Prostate gland (tissue), 2 donors: ENCODE measurements at regions not wholly inside any gene's neighbourhood (a gene's known extent, or its start where the extent isn't known, plus 50 kb on each side); places are given as distances from the start of the nearest gene placed in this dataset.

Source experiments
- POLR2A ChIP-seq: fragments of 450-650 bp; IDR thresholded peaks from one replicate; pipeline ENCODE4 v1.6.1; 2016; ENCODE audit warnings: antibody characterized with exemption, mild to moderate bottlenecking
- POLR2AphosphoS5 ChIP-seq: sonication (generic); formaldehyde crosslinking; IDR thresholded peaks from one replicate; pipeline ENCODE4 v1.6.1; 2017; ENCODE audit warnings: antibody characterized with exemption
- TF ChIP-seq, protein P1 (sequence below), 4 experiments: fragments of 200-600 bp in 2 of 4; fragments of 450-650 bp in 2 of 4; sonication (generic) in 2 of 4; IDR thresholded peaks; 1 replicate in 3 of 4; 2 replicates in 1 of 4; pipeline ENCODE4 v1.5.1; 2016 to 2019; ENCODE audit warnings: antibody characterized with exemption in 4 of 4, mild to moderate bottlenecking in 2 of 4, moderate library complexity in 2 of 4

DNA sequence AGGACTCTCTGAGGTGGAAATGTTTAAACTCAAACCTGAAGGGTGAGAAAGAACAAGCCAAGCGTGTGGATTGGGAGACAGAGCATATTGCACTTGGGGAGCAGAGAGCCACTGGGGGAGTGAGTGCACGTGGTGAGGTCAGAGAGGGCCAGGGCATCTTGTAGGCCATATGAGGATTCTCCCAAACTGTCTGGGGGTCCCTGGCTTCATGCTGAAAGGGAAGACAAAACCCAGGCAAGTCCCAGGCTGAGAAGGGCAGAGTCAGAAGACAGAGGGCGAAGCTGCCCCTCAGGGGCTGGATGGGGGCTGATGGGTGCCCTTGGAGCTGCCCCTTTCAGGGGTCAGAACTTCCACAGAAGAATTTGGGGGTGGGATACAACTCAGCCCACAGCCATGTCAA, 215.3 kb upstream of the S1PR3 start:
- TF ChIP-seq POLR2AphosphoS5 (no peak), POLR2A (no peak)
- TF ChIP-seq, protein P1, sequence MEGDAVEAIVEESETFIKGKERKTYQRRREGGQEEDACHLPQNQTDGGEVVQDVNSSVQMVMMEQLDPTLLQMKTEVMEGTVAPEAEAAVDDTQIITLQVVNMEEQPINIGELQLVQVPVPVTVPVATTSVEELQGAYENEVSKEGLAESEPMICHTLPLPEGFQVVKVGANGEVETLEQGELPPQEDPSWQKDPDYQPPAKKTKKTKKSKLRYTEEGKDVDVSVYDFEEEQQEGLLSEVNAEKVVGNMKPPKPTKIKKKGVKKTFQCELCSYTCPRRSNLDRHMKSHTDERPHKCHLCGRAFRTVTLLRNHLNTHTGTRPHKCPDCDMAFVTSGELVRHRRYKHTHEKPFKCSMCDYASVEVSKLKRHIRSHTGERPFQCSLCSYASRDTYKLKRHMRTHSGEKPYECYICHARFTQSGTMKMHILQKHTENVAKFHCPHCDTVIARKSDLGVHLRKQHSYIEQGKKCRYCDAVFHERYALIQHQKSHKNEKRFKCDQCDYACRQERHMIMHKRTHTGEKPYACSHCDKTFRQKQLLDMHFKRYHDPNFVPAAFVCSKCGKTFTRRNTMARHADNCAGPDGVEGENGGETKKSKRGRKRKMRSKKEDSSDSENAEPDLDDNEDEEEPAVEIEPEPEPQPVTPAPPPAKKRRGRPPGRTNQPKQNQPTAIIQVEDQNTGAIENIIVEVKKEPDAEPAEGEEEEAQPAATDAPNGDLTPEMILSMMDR (IDR thresholded peaks at IDR 0.05), result no peak
